ENCODE measurements at regions not wholly inside any gene's neighbourhood (a gene's known extent, or its start where the extent isn't known, plus 50 kb on each side); places are given as distances from the start of the nearest gene placed in this dataset.

DNA sequence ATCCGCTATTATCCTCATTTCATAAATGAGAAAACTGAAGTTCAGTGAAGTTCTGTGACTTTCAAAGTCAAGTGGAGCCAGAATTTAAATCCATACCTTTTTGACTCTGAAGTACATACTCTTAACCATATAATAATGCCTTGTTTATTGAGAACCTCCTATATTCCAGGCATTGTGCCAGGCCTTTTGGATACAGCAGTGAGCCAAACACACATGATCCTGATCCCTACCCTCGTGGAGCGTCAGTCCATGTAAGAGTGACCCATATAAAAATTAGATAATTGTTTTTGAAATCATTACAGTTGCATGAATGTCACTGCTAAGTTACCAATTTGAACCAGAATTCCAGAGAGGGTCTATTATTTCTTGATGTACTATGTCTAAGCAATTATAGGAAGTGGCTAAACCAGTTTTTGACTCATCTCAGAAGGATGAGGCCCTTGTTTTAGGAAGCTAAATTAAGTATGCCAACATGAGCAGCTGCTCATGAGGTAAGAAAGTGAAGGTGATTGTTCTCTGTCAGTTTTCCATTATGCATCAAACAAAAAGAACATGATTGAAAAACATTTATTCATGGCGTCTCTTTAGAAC is 289.5 kb downstream of the GLUD2 start:
- Histone ChIP-seq H4K20me1 (ENCODE audit: control insufficient read depth, insufficient read depth, low read depth, low read length) (no peaks in the 10 kb centered on the region), H3K79me2 (ENCODE audit: control insufficient read depth, low read length) (no peaks in the 10 kb centered on the region), H3K27me3 (ENCODE audit: control insufficient read depth, low read length) (no peaks in the 10 kb centered on the region), H3K4me2 (ENCODE audit: low read length) (no peak overlapping the region), H3K27ac (ENCODE audit: low read depth, low read length) (no peak overlapping the region), H3K9me3 (ENCODE audit: control insufficient read depth, insufficient read depth, low read length) (no peaks in the 10 kb centered on the region), H3K4me1 (ENCODE audit: control insufficient read depth, low read length) (peaks cover 50% of the 10 kb centered on the region), H3K4me3 (ENCODE audit: low read length) (no peak overlapping the region), H3K36me3 (ENCODE audit: control insufficient read depth, low read length) (no peaks in the 10 kb centered on the region), H3F3A (ENCODE audit: control insufficient read depth, insufficient read depth) (no peaks in the 10 kb centered on the region), H3K9me2 (replicated peaks; ENCODE audit: control insufficient read depth, low read length) (no peaks in the 10 kb centered on the region)
- TF ChIP-seq CTCF (IDR thresholded peaks at IDR 0.05; ENCODE audit: low read depth, low read length, poor library complexity, severe bottlenecking) (no peak), EZH2phosphoT487 (IDR thresholded peaks at IDR 0.05; ENCODE audit: borderline replicate concordance, low read length) (no peak)

DNA sequence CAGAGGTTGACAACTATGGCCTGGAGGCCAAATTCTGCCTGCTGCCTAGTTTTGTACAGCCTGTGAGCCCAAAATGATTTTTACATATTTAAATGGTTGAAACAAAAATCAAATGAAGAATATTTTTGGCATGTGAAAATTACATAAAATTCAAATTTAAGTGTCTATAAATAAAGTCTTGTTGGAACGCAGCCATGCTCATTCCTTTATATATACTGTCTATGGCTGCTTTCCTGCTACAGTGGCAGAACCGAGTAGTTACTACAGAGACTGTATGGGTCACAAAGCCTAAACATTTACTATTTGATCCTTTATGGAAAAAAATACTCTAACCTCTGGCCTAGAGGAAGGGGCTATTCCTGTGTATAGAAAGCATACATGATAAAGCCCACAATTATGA is 290.4 kb downstream of the GLUD2 start:
- no peak overlapping the region for H3K27ac ChIP-seq (ENCODE audit: low read depth, low read length)
- no peaks in the 10 kb centered on the region for H4K20me1 ChIP-seq (ENCODE audit: control insufficient read depth, insufficient read depth, low read depth, low read length)
- H3K9me2 ChIP-seq (replicated peaks; ENCODE audit: control insufficient read depth, low read length) = no peaks in the 10 kb centered on the region
- H3K79me2 ChIP-seq (ENCODE audit: control insufficient read depth, low read length) = no peaks in the 10 kb centered on the region
- no peak overlapping the region for H3K4me3 ChIP-seq (ENCODE audit: low read length)
- H3K9me3 ChIP-seq (ENCODE audit: control insufficient read depth, insufficient read depth, low read length) = no peaks in the 10 kb centered on the region
- no peaks in the 10 kb centered on the region for H3K27me3 ChIP-seq (ENCODE audit: control insufficient read depth, low read length)
- no peaks in the 10 kb centered on the region for H3K36me3 ChIP-seq (ENCODE audit: control insufficient read depth, low read length)
- peak overlapping the region; percentile 20; the same call in 1 of the 2 replicates for H3K4me2 ChIP-seq (ENCODE audit: low read length)
- H3K4me1 ChIP-seq (ENCODE audit: control insufficient read depth, low read length) = peaks cover 59% of the 10 kb centered on the region
- no peak for TF ChIP-seq EZH2phosphoT487 (IDR thresholded peaks at IDR 0.05; ENCODE audit: borderline replicate concordance, low read length)
- TF ChIP-seq CTCF (IDR thresholded peaks at IDR 0.05; ENCODE audit: low read depth, low read length, poor library complexity, severe bottlenecking) = no peak
- peaks cover 2% of the 10 kb centered on the region; the same call in 1 of the 2 replicates for H3F3A ChIP-seq (ENCODE audit: control insufficient read depth, insufficient read depth)

GRCh38 chrX:121349263-121349662 is 301.9 kb downstream of the GLUD2 start:
- Histone ChIP-seq H3K36me3 (ENCODE audit: control insufficient read depth, low read length) (no peaks in the 10 kb centered on the region), H3F3A (ENCODE audit: control insufficient read depth, insufficient read depth) (no peaks in the 10 kb centered on the region), H3K27me3 (ENCODE audit: control insufficient read depth, low read length) (no peaks in the 10 kb centered on the region), H3K9me3 (ENCODE audit: control insufficient read depth, insufficient read depth, low read length) (no peaks in the 10 kb centered on the region), H3K9me2 (replicated peaks; ENCODE audit: control insufficient read depth, low read length) (no peaks in the 10 kb centered on the region), H3K79me2 (ENCODE audit: control insufficient read depth, low read length) (no peaks in the 10 kb centered on the region), H4K20me1 (ENCODE audit: control insufficient read depth, insufficient read depth, low read depth, low read length) (no peaks in the 10 kb centered on the region), H3K4me3 (ENCODE audit: low read length) (peak overlapping the region; percentile 12; the same call in 1 of the 2 replicates), H3K27ac (ENCODE audit: low read depth, low read length) (no peak overlapping the region), H3K4me1 (ENCODE audit: control insufficient read depth, low read length) (peaks cover 16% of the 10 kb centered on the region), H3K4me2 (ENCODE audit: low read length) (peak overlapping the region; percentile 27; the same call in 1 of the 2 replicates)
- TF ChIP-seq EZH2phosphoT487 (IDR thresholded peaks at IDR 0.05; ENCODE audit: borderline replicate concordance, low read length) (no peak), CTCF (IDR thresholded peaks at IDR 0.05; ENCODE audit: low read depth, low read length, poor library complexity, severe bottlenecking) (no peak)
